OCI-LY1 (cell line): ENCODE measurements at regions not wholly inside any gene's neighbourhood (a gene's known extent, or its start where the extent isn't known, plus 50 kb on each side); places are given as distances from the start of the nearest gene placed in this dataset.

Experiments
- EZH2 ChIP-seq: fragments of 200-600 bp; sonication (generic), shearing (Covaris generic); IDR thresholded peaks from 2 replicates; pipeline ENCODE4 v1.8.0; 2017; ENCODE audit warnings: borderline replicate concordance, mixed run types, mild to moderate bottlenecking, antibody characterized with exemption, low read length, moderate library complexity, mixed read lengths
- TF ChIP-seq, protein P1 (sequence below): fragments of 200-600 bp; sonication (generic), shearing (Covaris generic); IDR thresholded peaks from 2 replicates; pipeline ENCODE4 v1.5.1; 2017; ENCODE audit warnings: mild to moderate bottlenecking, antibody characterized with exemption, low read length, moderate library complexity, mixed read lengths

GRCh38 chr9:21661626-21662025, 140.8 kb upstream of the MTAP start:
- TF ChIP-seq, protein P1, sequence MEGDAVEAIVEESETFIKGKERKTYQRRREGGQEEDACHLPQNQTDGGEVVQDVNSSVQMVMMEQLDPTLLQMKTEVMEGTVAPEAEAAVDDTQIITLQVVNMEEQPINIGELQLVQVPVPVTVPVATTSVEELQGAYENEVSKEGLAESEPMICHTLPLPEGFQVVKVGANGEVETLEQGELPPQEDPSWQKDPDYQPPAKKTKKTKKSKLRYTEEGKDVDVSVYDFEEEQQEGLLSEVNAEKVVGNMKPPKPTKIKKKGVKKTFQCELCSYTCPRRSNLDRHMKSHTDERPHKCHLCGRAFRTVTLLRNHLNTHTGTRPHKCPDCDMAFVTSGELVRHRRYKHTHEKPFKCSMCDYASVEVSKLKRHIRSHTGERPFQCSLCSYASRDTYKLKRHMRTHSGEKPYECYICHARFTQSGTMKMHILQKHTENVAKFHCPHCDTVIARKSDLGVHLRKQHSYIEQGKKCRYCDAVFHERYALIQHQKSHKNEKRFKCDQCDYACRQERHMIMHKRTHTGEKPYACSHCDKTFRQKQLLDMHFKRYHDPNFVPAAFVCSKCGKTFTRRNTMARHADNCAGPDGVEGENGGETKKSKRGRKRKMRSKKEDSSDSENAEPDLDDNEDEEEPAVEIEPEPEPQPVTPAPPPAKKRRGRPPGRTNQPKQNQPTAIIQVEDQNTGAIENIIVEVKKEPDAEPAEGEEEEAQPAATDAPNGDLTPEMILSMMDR, result no peak
- TF ChIP-seq EZH2, result no peak
